Cardiac muscle cell (in vitro differentiated cells and primary cell): ENCODE measurements at regions not wholly inside any gene's neighbourhood (a gene's known extent, or its start where the extent isn't known, plus 50 kb on each side); places are given as distances from the start of the nearest gene placed in this dataset.
A peak's percentile ranks its signal among the peaks of the same experiment; 100 is the strongest.

Source experiments
- DNase-seq, 2 donors: peaks; one replicate each; pipeline versions ENCODE4 v3.0.0 to v3.0.0-alpha.2; 2010 to 2017; ENCODE audit warnings: low read depth in 1 of 2, low spot score in 1 of 2
- H3K27ac ChIP-seq: fragments of 200-600 bp; sonication (generic); 2 replicates; pipeline ENCODE4 v1.5.1; 2016
- H3K27me3 ChIP-seq: fragments of 200-600 bp; sonication (generic); 2 replicates; pipeline ENCODE4 v1.6.0; 2016; ENCODE audit warnings: control low read depth
- H3K36me3 ChIP-seq: fragments of 200-600 bp; sonication (generic); 2 replicates; pipeline ENCODE4 v1.5.1; 2016; ENCODE audit warnings: control low read depth
- H3K4me1 ChIP-seq: fragments of 200-600 bp; sonication (generic); 2 replicates; pipeline ENCODE4 v1.8.1; 2017; ENCODE audit warnings: low read depth, mild to moderate bottlenecking, mixed run types
- H3K4me3 ChIP-seq: fragments of 200-600 bp; sonication (generic); 2 replicates; pipeline ENCODE4 v1.5.1; 2016; ENCODE audit warnings: mild to moderate bottlenecking
- H3K9me3 ChIP-seq: fragments of 200-600 bp; sonication (generic); 2 replicates; pipeline ENCODE4 v1.5.1; 2017; ENCODE audit warnings: low read depth, mild to moderate bottlenecking, control low read depth
- TF ChIP-seq, protein P1 (sequence below): IDR thresholded peaks from 2 replicates; pipeline ENCODE4 v1.5.1; 2012; ENCODE audit warnings: low read depth, mild to moderate bottlenecking, low read length

DNA sequence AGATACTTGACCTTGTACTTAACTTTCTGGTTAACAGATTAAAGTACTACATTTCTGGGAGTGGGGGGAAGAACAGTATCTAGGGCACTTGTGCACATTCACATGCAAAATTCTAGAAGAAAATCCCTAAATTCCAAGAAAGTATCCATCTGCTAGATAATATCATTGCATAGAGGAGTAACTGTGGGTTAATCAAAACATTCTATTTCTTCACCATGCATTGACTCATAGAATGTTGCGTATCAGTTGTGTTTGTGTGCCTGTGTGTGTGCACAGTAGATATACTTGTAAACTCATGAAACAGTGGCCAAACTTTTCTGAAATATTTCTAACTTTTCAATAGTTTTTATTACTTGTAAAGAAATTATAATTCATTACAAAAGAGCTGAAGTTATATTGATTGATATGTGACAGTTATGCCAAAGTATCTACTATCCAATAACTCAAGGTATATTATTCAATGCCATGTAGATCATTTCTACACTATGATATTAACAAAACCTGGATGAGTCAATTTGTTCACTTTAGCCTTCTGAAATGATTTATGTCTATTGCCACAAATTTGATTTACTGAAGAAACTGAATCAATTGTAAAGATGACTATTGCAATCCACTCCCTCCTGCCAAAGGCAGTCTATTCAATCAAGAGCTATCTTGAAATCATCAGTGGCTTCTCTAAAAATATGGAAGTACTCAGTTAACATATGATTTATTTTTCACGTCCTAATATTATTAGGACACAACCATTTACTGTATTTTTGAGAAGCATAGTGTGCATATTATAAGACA is 756.7 kb upstream of the ARGLU1 start:
- Histone ChIP-seq H3K9me3 (no peaks in the 10 kb centered on the region), H3K27ac (no peak overlapping the region), H3K27me3 (no peaks in the 10 kb centered on the region), H3K4me1 (no peaks in the 10 kb centered on the region), H3K4me3 (no peak overlapping the region), H3K36me3 (no peaks in the 10 kb centered on the region)
- TF ChIP-seq, protein P1, sequence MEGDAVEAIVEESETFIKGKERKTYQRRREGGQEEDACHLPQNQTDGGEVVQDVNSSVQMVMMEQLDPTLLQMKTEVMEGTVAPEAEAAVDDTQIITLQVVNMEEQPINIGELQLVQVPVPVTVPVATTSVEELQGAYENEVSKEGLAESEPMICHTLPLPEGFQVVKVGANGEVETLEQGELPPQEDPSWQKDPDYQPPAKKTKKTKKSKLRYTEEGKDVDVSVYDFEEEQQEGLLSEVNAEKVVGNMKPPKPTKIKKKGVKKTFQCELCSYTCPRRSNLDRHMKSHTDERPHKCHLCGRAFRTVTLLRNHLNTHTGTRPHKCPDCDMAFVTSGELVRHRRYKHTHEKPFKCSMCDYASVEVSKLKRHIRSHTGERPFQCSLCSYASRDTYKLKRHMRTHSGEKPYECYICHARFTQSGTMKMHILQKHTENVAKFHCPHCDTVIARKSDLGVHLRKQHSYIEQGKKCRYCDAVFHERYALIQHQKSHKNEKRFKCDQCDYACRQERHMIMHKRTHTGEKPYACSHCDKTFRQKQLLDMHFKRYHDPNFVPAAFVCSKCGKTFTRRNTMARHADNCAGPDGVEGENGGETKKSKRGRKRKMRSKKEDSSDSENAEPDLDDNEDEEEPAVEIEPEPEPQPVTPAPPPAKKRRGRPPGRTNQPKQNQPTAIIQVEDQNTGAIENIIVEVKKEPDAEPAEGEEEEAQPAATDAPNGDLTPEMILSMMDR, result no peak
- no peak for DNase-seq

DNA sequence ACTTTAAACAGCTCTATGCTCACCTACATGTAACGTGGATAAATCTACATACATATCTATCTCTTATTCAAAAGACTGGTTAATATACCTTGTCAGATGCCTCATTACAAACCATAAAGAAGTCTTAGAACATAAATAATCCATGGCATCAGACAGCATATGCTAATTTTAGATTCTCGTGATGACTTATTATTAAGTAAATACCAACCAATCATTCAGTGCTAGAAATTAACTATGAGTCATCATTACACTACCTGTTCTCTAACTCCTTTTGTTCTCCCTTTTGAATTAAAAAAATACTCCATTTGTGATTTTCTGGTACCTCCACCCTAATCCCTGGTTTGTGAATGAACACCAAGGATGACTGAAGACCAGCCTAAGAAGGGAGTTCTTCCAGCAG is 754.3 kb upstream of the ARGLU1 start:
- Histone ChIP-seq H3K27ac (no peak overlapping the region), H3K36me3 (no peaks in the 10 kb centered on the region), H3K4me3 (no peak overlapping the region), H3K4me1 (no peaks in the 10 kb centered on the region), H3K9me3 (no peaks in the 10 kb centered on the region), H3K27me3 (no peaks in the 10 kb centered on the region)
- TF ChIP-seq, protein P1, result no peak
- DNase-seq, result no peak

DNA sequence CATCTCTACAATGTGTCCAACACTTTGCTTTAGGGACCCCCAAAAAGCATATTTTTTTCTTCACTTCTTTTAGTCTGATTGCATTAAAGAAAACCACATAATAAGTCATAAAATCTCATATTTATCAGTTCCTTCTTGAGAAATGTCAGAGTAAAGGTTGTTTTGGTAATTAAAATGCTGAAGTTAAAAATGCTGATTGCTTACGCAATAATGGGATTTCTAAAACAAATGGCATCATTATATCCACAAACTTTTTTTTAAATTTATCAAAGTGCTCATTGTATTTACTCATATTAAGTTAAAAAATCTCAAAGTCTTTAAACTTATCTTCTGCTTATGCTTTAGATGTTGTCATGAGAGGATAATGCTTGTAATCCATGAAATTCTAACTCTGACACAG is 737.2 kb upstream of the ARGLU1 start:
- H3K4me3 ChIP-seq, result no peak overlapping the region
- H3K9me3 ChIP-seq, result no peaks in the 10 kb centered on the region
- H3K27ac ChIP-seq, result no peak overlapping the region
- TF ChIP-seq, protein P1, result no peak
- H3K4me1 ChIP-seq, result no peaks in the 10 kb centered on the region
- no peaks in the 10 kb centered on the region for H3K27me3 ChIP-seq
- DNase-seq, result no peak
- H3K36me3 ChIP-seq, result no peaks in the 10 kb centered on the region

DNA sequence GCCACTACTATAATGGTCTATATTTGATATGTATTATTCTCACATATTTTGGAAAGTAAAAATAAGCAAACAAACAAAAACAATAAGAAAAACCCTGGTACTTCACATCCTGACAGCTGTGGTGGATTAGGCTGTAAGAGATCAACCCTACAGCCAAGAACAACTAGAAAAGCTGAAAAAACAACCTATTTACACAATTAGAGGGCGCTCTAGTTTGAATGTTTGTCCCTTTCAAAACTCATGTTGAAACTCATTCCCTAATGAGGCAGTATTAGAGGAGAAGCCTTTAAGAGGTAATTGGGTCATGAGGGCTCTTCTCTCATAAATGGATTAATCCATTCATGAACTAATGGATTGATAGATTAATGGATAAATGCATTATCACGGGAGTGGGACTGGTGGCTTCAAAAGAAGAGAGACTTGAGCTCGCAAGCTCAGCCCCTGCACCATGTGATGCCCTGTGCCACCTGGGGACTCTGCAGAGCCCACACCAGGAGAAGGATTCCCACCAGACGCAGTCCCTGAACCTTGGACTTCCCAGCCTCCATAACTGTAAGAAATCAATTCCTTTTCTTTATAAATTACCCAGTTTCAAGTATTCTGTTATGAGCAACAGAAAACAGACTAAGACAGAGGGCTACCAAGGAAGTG is 733.9 kb upstream of the ARGLU1 start:
- Histone ChIP-seq H3K27ac (no peak overlapping the region), H3K4me1 (no peaks in the 10 kb centered on the region), H3K4me3 (no peak overlapping the region), H3K36me3 (no peaks in the 10 kb centered on the region), H3K9me3 (no peaks in the 10 kb centered on the region), H3K27me3 (no peaks in the 10 kb centered on the region)
- TF ChIP-seq, protein P1, result peak; percentile 37
- DNase-seq, result peak; percentile 2 to 44

DNA sequence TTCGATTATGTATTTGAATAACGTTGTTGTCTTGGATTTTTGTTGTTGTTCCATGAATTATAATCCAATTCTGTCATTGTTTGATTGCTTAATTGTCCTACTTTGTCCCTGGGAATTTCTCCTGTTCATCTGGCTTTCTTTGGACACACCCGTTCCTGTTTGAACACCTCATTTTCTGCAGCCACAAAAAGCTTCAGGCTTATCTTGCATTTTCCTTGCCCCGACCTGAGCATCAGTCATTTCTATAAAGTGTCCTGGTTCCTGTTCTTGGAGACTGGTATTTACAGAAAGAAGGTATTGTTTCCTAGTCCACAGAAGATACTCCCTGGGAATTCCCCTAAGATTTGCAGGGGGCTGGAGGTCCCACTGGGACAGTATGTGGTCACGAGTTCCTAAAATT is 731.8 kb upstream of the ARGLU1 start:
- Histone ChIP-seq H3K4me1 (no peaks in the 10 kb centered on the region), H3K4me3 (no peak overlapping the region), H3K36me3 (no peaks in the 10 kb centered on the region), H3K27me3 (no peaks in the 10 kb centered on the region), H3K27ac (no peak overlapping the region), H3K9me3 (no peaks in the 10 kb centered on the region)
- TF ChIP-seq, protein P1, result no peak
- peak in 1 of 2 donors; percentile 30 for DNase-seq
